GM19035 (cell line): ENCODE measurements at regions not wholly inside any gene's neighbourhood (a gene's known extent, or its start where the extent isn't known, plus 50 kb on each side); places are given as distances from the start of the nearest gene placed in this dataset.

ENCODE experiments used
- ATAC-seq: cut with Tn5 transposase; IDR thresholded peaks from one replicate; pipeline ENCODE4 v1.9.1; 2021; ENCODE audit not compliant: unreplicated experiment

DNA sequence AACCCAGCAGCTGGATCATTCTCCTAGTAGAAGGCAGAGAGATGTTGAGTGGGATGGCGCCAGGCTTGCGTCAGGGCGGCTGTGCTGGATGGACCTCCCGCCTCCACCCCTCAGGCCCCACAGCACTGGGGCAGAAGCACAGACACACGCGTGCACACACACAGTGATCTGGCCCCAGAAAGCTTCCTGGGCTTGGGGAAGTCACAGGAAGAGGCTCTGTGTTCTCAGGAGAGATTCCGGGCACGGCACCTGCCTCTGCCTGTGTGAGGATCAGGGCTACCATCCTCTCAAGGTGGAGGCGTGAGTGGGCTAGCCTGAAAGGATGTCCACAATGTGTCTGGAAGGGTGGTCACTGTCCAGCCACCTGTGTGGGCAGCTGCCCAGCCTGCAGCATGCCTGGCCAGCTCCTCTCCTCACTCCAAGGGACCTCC lies 229.8 kb upstream of the HS6ST1 start:
- ATAC-seq, result no peak

DNA sequence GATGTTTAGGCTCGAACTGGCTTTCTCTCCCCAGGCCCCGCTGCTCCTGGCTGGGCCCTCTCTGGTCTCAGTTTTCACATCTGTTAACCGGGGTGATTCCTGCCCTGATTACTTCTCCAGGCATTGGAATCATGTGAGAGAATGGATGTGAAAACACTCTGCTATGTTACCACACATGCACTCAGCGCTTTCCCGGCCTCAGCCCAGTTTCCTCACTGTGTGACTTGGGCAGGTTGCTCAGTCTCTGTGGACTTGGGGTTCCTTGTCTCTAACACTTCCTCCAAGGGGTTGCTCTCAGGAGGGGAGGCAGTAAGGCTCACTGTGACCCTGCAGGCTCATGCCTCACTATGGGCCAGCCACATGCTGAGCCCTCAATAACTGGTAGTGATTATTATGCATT lies 230.4 kb upstream of the HS6ST1 start:
- no peak for ATAC-seq

DNA sequence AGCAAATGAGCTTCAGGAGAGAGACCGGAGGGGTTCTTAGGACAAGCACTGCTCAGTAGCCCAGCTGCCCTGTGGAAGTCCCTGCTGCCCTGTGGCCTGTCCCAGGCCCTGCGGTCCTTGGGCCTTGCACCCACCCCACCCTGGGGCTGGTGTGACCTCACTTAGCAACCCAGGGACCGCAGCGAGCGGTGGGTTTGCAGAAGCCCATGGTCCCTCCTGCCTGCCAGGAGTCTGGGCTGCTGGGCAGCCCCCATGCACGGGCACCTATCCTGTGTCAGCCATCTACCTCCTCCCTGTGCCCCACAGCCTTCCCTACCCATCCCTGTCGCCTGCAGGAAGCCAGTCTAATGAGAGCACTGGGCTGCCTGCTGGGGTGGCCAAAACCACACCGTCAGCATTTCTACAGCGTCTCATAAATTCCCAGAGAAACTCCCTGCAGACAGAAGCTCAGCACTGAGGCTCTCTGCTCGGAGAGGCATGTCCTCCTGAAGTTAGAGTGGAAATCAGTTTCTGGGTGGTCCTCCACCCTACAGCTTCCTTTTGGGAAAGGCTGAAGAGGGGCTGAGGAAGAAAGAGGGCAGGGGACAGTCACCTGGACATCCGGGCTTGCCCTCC lies 231.1 kb upstream of the HS6ST1 start:
- ATAC-seq, result no peak

DNA sequence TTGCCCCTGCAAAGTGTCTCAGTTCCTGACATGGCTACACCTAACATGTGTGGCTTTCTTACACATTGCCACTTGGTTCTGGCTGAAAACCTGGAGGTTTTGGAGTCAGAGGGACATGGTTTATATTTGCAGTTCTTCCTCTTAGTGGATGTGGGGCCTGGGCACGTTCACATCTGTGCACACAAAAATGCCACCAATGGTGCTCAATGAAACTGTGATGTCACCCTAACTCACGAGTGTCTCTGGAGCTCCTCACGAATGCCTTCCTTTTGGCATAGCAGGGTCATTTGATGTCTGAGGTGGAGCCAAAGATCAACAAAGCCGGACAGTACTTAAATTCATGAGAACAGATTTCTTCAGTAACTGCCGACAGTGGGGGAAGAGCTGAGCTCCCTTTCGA lies 231.7 kb upstream of the HS6ST1 start:
- ATAC-seq, result no peak

DNA sequence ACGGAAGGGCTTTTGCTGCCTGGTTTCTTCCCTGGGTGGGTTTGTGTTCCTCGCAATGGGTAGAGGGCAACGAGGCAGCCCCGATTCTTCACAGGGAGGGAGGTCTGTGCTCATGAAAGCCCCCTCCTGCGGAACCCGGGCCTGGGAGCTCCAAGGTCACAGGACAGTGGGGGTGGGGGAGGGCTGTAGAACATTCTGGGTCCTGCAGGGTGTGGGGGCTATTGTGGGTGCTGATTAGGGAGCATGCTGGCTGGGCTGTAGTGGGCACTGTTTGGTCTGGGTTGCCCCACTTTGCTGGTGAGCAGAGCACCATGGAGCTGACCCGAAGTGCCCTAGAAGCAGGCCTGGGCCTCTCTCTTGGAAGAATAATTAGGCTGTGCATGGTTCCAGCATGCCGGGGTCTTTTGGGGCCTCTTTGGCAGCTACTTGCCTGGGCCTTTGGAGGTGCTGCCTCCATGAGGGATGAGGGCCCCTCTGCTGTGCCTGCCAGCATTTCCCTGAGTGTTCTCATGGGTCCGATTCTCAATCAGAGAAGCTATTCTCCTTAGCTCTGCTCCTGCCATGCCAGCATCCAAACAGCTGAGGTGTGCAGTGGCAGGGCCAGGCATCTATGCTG lies 232.2 kb upstream of the HS6ST1 start:
- ATAC-seq, result no peak

DNA sequence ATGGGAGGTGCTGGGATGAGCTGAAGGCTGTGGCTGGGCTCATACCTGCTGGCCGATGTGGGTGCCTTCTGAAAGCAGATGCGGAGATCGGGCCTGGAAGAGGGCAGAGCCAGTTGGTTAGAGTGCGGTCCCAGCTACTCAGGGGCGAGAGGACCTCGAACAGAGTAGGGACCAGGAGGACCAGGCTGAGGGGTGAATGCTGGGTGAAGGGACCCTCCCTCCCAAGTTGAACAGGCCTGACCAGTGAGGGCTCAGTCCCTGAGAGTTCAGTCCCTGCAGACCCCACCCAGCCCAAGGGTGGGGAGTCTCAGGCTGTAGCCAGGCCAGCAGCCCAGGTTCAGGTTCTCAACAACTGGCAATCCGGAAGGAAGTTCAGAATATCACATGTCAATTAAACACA lies 232.8 kb upstream of the HS6ST1 start:
- ATAC-seq, result no peak

DNA sequence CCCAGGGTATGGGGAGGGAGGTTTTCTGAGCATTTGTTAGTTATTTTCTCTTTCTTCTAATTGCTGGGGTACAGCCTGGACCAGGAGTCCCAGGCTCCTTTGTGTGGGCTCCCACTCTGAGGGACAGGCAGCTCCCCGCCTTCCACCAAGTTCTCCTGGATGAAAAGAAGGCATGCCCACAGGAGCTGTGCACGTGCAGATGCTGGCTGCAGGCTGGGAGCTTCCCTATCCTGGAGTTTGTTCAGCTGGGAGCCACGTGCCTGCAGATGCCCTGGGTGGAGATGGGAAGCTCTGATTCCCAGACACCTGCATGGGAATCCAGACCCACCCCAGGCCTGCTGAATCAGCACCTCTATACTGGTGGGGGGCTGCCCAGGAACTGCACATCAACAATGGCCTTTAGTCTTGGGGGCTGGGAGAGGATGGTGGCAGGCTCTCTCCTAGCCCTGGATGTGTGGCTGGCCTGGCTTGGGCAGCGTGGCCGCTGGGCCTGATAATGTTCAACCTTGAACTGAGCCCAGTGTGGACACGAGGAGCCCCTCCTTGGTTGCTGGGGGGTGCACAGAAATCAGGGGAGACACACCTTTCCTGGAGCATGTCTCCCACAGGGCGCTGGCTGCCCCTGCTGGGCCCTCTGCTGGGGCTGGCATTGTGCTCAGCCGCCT lies 233.6 kb upstream of the HS6ST1 start:
- no peak for ATAC-seq

DNA sequence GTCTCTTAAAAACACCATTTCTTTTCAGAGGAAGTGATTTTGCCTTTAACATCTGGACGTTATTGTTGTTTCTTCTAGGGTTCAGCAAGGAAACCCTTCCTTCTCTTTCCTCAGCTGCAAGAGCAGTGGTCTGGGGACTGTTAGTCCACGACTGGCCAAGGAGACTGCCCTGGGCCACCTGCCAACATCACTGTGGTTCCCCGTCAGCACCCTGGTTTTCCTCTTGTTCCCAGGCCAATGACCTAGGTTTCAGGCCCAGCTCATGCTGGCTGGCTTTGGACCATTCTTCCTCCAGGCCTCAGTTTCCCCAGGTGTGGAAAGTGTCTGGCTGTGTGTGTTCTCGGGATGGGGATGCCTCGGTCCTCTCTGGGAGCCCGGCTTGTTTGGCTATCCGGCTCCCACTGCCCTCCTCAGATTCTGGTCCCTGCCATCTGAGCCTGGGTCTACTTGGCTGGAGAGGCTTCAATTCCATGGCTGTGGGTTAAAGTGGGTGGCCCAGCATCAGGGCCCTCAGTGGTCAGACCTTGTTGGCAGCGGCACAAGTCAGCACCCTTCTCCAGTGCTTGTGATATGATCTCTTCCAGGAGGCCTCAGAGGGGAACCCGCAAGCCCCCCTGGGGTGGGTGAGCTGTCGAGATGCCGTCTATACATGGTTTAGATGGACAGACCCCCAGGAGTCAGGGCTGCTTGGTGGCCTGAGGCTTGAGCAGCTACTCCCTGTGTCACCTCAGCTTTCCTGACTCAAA lies 234.3 kb upstream of the HS6ST1 start:
- ATAC-seq, result no peak

DNA sequence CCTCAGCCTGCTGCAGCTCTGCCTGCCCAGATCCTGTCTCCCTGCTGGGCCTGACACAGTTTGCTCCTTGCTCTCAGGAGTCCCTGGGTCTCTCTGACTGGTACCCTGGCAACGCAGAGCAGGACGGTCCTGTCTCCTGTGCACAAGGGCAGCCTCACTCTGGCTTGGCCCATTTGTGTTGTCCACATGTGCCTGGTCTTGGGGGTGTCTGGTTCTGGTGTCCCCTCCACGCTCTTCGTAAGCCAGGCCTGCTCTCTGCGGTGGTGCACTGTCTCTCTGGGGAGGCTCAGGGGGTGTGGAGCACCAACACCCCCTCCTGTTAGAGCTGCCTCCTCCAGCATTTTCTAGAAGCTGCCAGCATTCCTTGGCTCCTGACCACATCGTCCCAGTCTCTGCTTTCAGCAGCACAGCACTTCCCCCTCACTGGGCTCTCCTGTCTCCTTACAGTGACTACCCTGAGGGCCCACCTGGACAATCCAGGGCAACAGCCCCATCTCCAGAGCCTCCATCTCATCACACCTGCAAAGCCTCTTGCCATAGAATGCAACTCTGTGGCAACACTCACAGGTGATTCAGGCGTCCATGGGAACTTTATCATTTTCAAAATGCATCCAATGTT lies 235.6 kb upstream of the HS6ST1 start:
- ATAC-seq, result no peak

DNA sequence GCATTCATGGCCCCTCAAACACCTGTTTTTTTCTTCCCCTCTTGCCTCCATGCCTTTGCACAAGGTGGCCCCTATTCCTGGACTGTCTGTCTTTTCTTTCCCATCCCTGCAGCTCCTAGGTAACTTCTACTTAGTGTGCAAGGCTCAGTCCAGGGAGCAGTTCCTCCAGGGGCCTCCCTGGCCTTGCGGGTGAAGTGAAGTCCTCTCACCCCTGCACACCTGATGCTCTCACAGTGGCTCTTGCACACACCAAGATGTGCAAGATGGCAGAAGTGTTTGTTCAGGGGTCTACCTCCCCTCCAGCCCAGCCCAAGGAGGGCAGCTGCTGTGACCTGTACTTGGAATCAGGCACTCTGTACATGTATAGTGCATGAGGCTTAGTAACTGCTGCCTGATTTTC lies 236.8 kb upstream of the HS6ST1 start:
- no peak for ATAC-seq

DNA sequence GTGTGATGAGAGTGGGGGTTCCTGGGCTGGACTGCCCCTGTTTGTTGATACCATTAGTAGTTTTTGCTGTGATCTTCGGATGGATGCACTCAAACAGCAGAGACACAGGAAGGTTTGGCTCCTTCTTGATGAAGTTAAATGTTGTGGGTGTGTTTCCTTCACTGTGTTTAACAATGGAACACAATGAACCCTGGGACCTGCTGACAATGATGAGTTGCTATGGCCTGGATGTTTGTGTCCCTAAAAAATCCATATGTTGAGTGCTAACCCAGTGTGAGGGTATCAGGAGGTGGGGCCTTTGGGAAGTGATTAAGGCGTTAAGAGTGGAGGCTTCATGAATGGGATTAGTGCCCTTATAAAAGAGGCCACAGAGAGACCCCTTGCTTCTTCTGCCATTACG lies 237.4 kb upstream of the HS6ST1 start:
- ATAC-seq, result no peak

DNA sequence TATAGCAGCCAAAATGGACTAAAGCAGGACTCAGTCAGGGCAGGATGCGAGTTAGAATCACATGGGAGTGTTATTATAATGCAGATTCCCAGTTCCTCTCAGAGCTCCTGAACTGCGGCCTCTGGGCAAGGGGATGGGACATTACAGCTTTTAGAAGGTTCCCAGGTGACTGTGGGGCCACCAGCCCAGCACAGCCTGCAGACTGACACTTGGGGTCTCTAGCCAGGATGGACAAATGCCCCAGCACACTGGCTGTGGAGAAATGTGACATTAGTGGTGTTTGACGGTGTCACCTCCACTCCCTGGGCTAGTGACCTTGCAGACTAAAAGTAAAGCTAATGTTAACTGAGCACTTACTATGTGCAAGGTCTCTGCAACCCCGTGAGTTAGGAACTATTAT lies 238.0 kb upstream of the HS6ST1 start:
- ATAC-seq, result no peak

DNA sequence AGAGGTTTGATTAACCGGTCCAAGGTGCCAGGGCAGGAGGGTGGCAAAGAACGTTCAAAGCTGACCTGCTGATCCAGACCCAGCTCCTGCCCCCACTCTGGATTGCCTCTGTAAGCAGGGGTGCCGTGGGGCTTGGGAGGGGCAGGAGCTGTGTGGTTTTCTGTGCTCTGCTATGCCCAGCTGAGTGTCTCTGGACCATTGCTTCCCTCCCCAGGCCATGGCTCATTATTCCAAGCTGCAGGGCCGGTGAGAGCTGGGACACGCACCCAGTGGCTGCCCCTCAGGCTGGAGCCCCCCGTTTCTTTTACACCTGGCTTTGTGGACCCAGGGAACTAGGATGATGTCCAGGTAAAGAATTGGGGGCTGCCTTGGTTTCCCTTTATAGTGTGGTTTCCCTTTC lies 238.4 kb upstream of the HS6ST1 start:
- no peak for ATAC-seq

DNA sequence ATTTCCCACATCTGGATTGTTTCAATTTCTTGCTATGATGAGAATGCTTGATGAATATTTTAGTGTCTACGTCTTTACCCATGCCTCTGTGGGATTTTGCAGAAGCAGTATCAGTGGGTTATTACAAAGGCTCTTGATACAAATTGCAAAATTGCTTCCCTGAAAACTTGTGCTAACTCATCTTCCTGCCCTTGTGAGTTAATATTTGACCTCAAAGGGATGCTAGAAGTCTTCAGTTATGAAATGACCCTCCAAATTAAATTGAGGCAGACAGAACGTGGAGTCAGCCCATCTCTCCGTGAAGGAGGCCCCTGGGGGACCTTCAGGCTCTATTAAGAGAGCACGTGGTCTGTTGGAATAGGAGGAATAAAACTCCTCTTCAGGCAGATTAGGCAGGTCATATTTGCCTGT lies 239.2 kb upstream of the HS6ST1 start:
- no peak for ATAC-seq

DNA sequence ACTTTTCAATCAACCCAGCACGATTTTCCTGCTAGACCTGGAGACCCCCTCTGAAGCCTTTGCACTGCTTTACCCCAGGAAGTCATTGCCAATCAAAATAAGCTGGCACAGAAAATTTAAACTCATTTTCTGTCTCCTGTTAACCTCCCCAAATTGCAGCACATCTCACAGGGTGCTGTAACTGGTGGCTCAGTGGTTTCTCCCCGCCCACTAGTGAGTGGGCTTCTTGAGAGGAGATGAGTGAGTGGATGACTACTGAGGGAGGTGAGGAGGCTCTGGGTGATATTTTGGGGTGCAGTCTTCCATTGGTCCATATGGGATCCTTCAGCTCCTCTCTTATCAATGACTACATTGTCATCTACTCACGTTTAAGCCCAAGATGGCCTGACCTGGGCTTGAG lies 239.8 kb upstream of the HS6ST1 start:
- no peak for ATAC-seq

DNA sequence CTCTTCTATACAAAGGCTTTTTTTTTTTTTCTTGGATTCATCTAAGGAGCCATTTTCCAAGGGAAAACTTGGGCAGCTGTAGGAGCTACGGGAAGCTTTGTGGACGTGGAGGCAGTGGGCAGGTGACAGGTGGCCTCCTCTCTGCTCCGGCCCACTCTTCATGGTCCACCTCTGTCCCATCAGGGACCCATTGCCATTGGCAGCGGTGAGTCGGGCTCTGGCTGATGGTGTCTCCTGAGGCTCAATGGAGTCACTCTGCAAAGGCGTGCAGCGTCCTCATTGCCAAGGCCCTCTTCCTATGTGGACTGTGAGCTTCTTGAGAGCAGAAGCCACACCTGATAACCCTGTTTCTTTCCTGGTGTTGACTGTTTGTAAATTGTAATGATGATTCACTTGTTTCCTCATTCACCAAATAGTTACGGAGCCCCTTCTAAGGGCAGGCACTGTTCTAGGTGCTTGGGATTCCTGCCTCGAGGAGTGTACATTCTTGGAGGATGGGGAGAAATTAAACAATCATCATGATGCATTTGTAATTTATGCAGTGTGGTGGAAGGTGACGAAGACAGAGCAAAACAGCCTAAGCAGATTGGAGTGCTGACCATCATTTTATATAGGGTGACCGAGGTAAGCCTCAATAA lies 240.3 kb upstream of the HS6ST1 start:
- no peak for ATAC-seq

DNA sequence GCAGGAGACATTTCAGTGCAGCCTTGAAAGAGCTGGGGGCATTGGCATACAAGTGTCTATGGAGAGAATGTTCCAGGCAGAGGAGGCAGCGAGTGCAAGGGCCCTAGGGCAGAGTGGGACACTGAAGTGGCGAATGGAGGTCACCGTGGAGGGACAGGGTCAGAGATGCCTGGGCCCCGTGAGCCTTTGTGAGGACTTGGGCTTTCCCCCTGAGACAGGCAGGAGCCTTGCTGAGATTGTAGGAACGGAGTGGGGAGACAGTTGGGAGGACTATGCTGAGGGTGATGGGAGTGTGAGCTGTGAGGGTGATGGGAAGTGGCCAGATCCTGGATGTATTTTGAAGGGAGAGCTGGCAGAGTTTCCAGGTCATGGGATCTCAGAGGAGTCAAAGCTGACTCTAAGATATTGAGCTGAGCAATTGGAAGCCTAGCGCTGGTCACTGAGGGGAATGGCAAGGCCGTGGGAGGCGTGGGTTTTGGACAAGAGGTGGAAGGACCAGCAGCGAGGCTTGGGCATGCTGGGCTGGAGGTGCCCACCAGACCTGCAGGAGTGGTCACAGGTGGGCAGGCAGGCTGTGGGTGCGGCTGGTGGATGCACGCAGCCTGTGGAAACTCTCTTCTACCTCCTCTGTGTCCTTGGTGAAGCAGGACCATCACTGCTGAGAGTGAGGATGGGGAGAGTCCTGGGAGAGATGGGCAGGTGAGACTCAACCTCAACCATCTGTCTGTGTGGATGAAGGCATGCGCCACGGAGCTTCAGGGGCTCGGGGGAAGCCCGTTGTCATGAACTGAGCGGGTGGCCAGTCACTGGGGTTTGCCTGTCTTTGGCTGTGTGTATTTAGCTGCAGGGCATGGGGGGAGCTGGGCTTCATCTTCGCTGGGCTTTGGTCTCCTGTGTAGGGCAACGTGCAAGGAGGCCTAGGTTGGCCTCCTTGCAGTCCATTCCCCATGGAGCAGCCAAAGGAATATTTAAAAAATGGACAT lies 241.2 kb upstream of the HS6ST1 start:
- no peak for ATAC-seq

DNA sequence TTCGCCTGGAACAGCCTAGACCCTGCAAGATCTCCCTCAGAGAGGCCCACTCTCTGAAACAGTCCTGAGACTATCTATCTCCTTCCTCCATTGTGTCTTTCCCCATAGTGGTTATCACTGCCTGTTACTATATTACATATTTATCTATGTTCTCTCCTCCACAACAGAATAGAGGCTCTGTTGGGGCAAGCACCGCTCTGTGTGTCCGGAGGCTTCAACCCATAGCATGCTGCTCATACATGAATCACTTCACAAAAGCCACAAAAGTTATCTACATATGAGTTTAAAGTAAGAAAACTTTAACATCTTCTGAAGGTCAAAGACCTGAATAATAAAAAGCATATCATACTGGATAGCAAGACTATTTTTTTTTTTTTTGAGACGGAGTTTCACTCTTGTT lies 242.1 kb upstream of the HS6ST1 start:
- ATAC-seq, result no peak

DNA sequence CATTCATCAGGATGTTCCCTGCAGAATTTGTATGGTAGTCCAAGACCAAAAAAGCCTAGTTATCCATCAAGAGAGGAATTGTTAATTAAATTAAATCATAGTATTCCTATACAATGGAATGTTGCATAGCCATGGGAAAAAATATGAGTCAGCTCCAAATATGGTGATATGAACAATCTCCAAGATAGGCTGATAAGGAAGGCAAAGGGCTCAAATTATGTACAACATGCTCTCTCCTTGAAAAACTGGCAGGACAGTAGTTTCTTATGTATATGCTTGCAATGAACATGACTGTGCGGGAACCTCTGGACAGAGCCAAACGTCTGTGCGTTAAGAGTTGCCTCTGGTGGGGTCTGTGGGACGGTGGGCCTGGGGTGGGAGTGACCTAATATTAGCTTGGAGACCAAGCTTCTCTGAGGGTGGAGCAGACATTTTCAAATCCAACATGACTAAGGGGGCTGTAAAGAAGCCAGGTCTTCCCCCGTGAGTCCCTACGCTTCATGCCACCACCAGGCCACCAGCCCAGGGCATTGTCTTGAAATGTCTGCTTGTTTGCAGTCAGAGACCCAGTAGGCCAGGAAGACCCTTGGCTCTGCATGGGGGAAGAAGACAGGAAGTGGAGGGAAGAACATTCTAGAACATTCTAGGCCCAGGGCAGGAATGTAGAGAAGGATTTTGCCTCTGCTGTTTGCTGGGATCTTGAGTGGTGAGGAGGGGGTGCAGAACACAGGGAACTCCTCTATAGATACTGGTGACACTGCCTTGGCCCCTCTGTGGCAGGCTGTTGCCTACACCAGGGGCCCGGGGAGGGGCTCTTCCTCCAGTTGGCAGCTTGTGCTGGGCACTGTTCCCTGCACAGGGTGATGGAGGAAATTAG lies 244.0 kb upstream of the HS6ST1 start:
- ATAC-seq, result no peak
